H1 (cell line): ENCODE measurements at regions not wholly inside any gene's neighbourhood (a gene's known extent, or its start where the extent isn't known, plus 50 kb on each side); places are given as distances from the start of the nearest gene placed in this dataset.

Source experiments
- CEBPB ChIP-seq: IDR thresholded peaks from 2 replicates; pipeline ENCODE4 v1.6.1; 2012; ENCODE audit warnings: low read depth, low read length
- POLR2A ChIP-seq, 2 experiments: IDR thresholded peaks; 1 replicate in 1 of 2; 2 replicates in 1 of 2; pipeline ENCODE4 v1.6.1; 2011; ENCODE audit warnings: low read depth in 2 of 2, low read length in 2 of 2, mild to moderate bottlenecking in 2 of 2; ENCODE audit errors: control extremely low read depth in 1 of 2
- USF2 ChIP-seq: IDR thresholded peaks from 2 replicates; pipeline ENCODE4 v1.6.1; 2011; ENCODE audit warnings: low read length, improper control_type of control experiment
- TF ChIP-seq, protein P1 (sequence below), 3 experiments: IDR thresholded peaks; 1 replicate in 2 of 3; 2 replicates in 1 of 3; pipeline versions ENCODE4 v1.5.1 to v1.6.1; 2011; ENCODE audit warnings: low read length in 3 of 3, mild to moderate bottlenecking in 3 of 3, inconsistent platforms in 2 of 3, low read depth in 1 of 3, moderate library complexity in 1 of 3; ENCODE audit not compliant: insufficient read depth in 1 of 3; ENCODE audit errors: control extremely low read depth in 1 of 3

DNA sequence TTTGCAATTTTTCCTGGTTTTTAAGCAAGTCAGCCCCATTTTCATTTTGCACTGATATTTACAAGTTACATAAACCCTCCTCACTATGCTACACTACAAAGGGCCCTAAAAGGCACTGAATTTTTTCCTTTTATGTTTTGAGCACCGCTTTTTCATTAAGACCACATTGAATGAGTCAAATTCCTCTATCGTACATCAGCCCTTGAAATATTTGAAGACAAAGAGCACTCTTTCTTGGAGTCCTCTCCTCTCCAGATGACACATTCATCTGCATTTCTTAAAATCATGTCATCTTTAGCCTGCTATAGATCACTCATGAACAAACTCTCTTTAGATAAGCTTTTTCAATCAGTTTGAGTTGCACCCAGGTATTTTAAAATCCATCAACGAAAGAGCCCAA lies 306.6 kb upstream of the SOX11 start:
- TF ChIP-seq, protein P1, sequence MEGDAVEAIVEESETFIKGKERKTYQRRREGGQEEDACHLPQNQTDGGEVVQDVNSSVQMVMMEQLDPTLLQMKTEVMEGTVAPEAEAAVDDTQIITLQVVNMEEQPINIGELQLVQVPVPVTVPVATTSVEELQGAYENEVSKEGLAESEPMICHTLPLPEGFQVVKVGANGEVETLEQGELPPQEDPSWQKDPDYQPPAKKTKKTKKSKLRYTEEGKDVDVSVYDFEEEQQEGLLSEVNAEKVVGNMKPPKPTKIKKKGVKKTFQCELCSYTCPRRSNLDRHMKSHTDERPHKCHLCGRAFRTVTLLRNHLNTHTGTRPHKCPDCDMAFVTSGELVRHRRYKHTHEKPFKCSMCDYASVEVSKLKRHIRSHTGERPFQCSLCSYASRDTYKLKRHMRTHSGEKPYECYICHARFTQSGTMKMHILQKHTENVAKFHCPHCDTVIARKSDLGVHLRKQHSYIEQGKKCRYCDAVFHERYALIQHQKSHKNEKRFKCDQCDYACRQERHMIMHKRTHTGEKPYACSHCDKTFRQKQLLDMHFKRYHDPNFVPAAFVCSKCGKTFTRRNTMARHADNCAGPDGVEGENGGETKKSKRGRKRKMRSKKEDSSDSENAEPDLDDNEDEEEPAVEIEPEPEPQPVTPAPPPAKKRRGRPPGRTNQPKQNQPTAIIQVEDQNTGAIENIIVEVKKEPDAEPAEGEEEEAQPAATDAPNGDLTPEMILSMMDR (IDR thresholded peaks at IDR 0.05; ENCODE audit: control extremely low read depth in 1 of 3, insufficient read depth in 1 of 3, low read depth in 1 of 3, low read length in 3 of 3): no peak
- TF ChIP-seq CEBPB: no peak
- TF ChIP-seq POLR2A (IDR thresholded peaks at IDR 0.05; ENCODE audit: control extremely low read depth in 1 of 2, low read depth in 2 of 2, low read length in 2 of 2): no peak
- no peak for TF ChIP-seq USF2
